Kidney (tissue), 13 donors: ENCODE measurements at regions not wholly inside any gene's neighbourhood (a gene's known extent, or its start where the extent isn't known, plus 50 kb on each side); places are given as distances from the start of the nearest gene placed in this dataset.
A peak's percentile ranks its signal among the peaks of the same experiment; 100 is the strongest.

Experiments used
- DNase-seq, 5 donors: peaks; one replicate each; pipeline ENCODE4 v3.0.0-alpha.2; 2013 to 2020
- FAIRE-seq: peaks from 2 replicates; lab custom pipeline; 2012; peaks lifted over from hg19 to GRCh38; lab: Jason Lieb, UNC
- H3K27ac ChIP-seq, 2 donors: one replicate each; pipeline ENCODE4 v1.7.0; 2013; ENCODE audit warnings: low read depth in 2 of 2, low read length in 2 of 2, inconsistent platforms in 1 of 2
- H3K27me3 ChIP-seq: one replicate; pipeline ENCODE4 v1.7.1; 2013; ENCODE audit warnings: low read length, inconsistent platforms; ENCODE audit not compliant: control insufficient read depth, insufficient read depth
- H3K36me3 ChIP-seq, 3 donors: one replicate each; pipeline versions ENCODE4 v1.7.0 to v1.7.1; 2013; ENCODE audit warnings: low read length in 3 of 3, control low read depth in 1 of 3, inconsistent platforms in 1 of 3; ENCODE audit not compliant: insufficient read depth in 3 of 3, control insufficient read depth in 2 of 3
- H3K4me1 ChIP-seq, 3 donors: one replicate each; pipeline versions ENCODE4 v1.7.0 to v1.7.1; 2013; ENCODE audit warnings: low read length in 3 of 3, inconsistent platforms in 1 of 3, low read depth in 1 of 3; ENCODE audit not compliant: control insufficient read depth in 2 of 3, insufficient read depth in 2 of 3
- H3K4me3 ChIP-seq, 3 donors: one replicate each; pipeline versions ENCODE4 v1.7.0 to v1.8.1; 2013; ENCODE audit warnings: low read length in 3 of 3, control low read depth in 1 of 3, inconsistent platforms in 1 of 3
- H3K9ac ChIP-seq, 3 donors: one replicate each; pipeline versions ENCODE4 v1.7.0 to v1.7.1; 2013; ENCODE audit warnings: low read length in 3 of 3, control low read depth in 1 of 3, inconsistent platforms in 1 of 3
- H3K9me3 ChIP-seq, 3 donors: one replicate each; pipeline versions ENCODE4 v1.7.0 to v1.7.1; 2013; ENCODE audit warnings: low read length in 3 of 3, control low read depth in 1 of 3, inconsistent platforms in 1 of 3; ENCODE audit not compliant: control insufficient read depth in 2 of 3, insufficient read depth in 1 of 3
- intact Hi-C: fragments of 100-400 bp; cut with DNase I; formaldehyde crosslinking; loops from one replicate; pipeline ENCODE4 v1.11.1; 2022
- TF ChIP-seq, protein P1 (sequence below): IDR thresholded peaks from 3 replicates; pipeline ENCODE4 v1.5.1; 2012; ENCODE audit warnings: mild to moderate bottlenecking, moderate library complexity, borderline replicate concordance; ENCODE audit not compliant: insufficient read depth; ENCODE audit errors: extremely low read depth
- donor health status: control.
- donor health status: control.
- donor health status: control.
- donor health status: control.
- donor health status: control.
- donor health status: DM: yes; HTN: yes; CAD: no.
- donor health status: Normal renal cell carcinoma (clear cell type).

DNA sequence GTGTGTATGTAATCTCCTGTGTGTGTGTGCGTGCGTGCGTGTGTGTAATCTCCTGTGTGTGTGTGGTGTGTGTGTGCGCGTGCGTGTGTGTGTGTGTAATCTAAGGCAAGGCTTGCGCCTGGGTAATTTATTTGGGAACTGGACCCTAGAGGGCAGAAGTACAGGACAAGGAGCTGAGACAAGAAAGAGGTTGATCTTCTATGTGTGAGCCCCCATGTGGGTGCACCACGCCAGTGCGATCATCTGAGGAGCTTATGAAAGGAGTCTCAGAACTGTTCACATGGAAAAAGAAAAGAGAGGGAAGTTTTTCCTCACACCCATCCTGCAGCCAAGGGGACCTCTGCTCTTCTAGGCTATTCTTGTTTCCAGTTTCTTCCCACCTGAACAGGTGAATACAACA lies 220.1 kb upstream of the GGTLC1 start:
- peak in 3 of 5 donors; percentile 30 to 42 (median 36) for DNase-seq
- Histone ChIP-seq H3K36me3 (no peaks in the 10 kb centered on the region), H3K9me3 (no peaks in the 10 kb centered on the region), H3K9ac (no peak overlapping the region), H3K27ac (no peak overlapping the region), H3K27me3 (no peaks in the 10 kb centered on the region), H3K4me3 (no peak overlapping the region), H3K4me1 (no peaks in the 10 kb centered on the region)
- intact Hi-C loops, result no loop called here
- TF ChIP-seq, protein P1, sequence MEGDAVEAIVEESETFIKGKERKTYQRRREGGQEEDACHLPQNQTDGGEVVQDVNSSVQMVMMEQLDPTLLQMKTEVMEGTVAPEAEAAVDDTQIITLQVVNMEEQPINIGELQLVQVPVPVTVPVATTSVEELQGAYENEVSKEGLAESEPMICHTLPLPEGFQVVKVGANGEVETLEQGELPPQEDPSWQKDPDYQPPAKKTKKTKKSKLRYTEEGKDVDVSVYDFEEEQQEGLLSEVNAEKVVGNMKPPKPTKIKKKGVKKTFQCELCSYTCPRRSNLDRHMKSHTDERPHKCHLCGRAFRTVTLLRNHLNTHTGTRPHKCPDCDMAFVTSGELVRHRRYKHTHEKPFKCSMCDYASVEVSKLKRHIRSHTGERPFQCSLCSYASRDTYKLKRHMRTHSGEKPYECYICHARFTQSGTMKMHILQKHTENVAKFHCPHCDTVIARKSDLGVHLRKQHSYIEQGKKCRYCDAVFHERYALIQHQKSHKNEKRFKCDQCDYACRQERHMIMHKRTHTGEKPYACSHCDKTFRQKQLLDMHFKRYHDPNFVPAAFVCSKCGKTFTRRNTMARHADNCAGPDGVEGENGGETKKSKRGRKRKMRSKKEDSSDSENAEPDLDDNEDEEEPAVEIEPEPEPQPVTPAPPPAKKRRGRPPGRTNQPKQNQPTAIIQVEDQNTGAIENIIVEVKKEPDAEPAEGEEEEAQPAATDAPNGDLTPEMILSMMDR, result no peak
- no peak for FAIRE-seq

DNA sequence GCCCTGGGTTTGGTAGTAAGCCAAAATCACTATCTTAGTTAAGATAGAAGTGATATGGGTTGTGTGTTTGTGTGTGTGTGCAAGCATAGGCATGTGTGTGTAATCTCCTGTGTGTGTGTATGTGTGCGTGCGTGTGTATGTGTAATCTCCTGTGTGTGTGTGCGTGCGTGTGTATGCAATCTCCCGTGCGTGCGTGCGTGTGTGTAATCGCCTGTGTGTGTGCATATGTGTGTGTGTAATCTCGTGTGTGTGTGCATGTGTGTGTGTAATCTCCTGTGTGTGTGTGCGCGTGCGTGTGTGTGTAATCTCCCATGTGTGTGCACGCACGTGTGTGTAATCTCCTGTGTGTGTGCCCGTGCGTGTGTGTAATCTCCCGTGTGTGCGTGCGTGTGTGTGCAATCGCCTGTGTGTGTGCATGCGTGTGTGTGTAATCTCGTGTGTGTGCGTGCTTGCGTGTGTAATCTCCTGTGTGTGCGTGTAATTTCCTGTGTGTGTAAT lies 219.3 kb upstream of the GGTLC1 start:
- no peak overlapping the region for H3K27ac ChIP-seq
- H3K4me1 ChIP-seq, result no peaks in the 10 kb centered on the region
- H3K36me3 ChIP-seq, result no peaks in the 10 kb centered on the region
- no peak for DNase-seq
- FAIRE-seq, result no peak
- intact Hi-C loops, result no loop called here
- H3K4me3 ChIP-seq, result no peak overlapping the region
- TF ChIP-seq, protein P1, result no peak
- H3K9me3 ChIP-seq, result no peaks in the 10 kb centered on the region
- no peak overlapping the region for H3K9ac ChIP-seq
- H3K27me3 ChIP-seq, result no peaks in the 10 kb centered on the region

DNA sequence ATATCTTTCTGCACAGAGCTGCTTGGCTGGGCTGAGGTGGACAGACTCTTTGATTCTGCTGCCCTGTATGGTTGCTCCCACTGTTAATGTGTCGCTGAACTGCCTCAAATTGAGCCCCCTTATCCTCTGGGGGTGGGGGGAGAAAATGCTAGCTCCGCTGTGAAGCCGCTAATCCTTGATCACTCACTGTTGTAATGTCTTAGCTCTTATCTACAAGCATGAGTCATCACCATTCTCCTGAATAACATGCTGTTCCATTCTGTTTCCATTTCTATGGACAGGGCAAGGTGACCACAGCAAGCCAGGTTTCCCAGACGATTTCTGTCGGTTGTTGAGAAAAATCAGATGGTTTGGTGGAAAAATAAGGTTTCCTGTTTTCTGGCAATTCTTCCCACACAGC lies 218.4 kb upstream of the GGTLC1 start:
- Histone ChIP-seq H3K27me3 (no peaks in the 10 kb centered on the region), H3K9me3 (no peaks in the 10 kb centered on the region)
- no peak for FAIRE-seq

More for the DNA sequence above, 218.4 kb upstream of the GGTLC1 start:
- Histone ChIP-seq H3K36me3 (no peaks in the 10 kb centered on the region), H3K27ac (no peak overlapping the region), H3K4me1 (no peaks in the 10 kb centered on the region), H3K4me3 (no peak overlapping the region), H3K9ac (no peak overlapping the region)
- intact Hi-C loops, result no loop called here
- TF ChIP-seq, protein P1, result no peak
- DNase-seq, result no peak
